DOHH2 (cell line): ENCODE measurements at regions not wholly inside any gene's neighbourhood (a gene's known extent, or its start where the extent isn't known, plus 50 kb on each side); places are given as distances from the start of the nearest gene placed in this dataset.
"Not testable (repeated sequence)": the region's sequence is repeated elsewhere in the genome, so short reads cannot be mapped to it uniquely, and the experiment has no call there.

Source experiments
- EZH2phosphoT487 ChIP-seq: fragments of 200-600 bp; sonication (generic); IDR thresholded peaks from 2 replicates; pipeline ENCODE4 v1.6.1; 2017; ENCODE audit warnings: borderline replicate concordance, mild to moderate bottlenecking, antibody characterized with exemption, low read length, moderate library complexity, mixed read lengths
- TF ChIP-seq, protein P1 (sequence below): fragments of 200-600 bp; sonication (generic); IDR thresholded peaks from one replicate; pipeline ENCODE4 v1.5.1; 2014; ENCODE audit warnings: antibody characterized with exemption, mild to moderate bottlenecking, low read depth, low read length; ENCODE audit not compliant: poor library complexity, severe bottlenecking

DNA sequence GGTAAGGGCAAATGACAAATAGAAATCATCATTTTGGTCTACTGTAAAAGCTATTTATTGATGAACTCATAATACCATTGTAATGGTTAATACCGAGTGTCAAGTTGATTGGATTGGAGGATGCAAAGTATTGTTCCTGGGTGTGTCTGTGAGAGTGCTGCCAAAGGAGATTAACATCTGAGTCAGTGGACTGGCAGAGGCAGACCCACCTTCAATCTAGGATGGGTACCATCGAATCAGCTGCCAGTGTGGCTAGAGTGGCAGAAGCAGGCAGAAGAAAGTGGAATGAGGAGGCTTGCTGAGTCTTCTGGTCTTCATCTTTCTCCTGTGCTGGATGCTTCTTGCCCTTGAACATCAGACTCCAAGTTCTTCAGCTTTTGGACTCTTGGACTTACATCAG is 2092.2 kb upstream of the RAG2 start:
- TF ChIP-seq, protein P1, sequence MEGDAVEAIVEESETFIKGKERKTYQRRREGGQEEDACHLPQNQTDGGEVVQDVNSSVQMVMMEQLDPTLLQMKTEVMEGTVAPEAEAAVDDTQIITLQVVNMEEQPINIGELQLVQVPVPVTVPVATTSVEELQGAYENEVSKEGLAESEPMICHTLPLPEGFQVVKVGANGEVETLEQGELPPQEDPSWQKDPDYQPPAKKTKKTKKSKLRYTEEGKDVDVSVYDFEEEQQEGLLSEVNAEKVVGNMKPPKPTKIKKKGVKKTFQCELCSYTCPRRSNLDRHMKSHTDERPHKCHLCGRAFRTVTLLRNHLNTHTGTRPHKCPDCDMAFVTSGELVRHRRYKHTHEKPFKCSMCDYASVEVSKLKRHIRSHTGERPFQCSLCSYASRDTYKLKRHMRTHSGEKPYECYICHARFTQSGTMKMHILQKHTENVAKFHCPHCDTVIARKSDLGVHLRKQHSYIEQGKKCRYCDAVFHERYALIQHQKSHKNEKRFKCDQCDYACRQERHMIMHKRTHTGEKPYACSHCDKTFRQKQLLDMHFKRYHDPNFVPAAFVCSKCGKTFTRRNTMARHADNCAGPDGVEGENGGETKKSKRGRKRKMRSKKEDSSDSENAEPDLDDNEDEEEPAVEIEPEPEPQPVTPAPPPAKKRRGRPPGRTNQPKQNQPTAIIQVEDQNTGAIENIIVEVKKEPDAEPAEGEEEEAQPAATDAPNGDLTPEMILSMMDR = not testable (repeated sequence)
- not testable (repeated sequence) for TF ChIP-seq EZH2phosphoT487
